Endothelial cell of umbilical vein (primary cell): ENCODE measurements at regions not wholly inside any gene's neighbourhood (a gene's known extent, or its start where the extent isn't known, plus 50 kb on each side); places are given as distances from the start of the nearest gene placed in this dataset.

Experiments
- BruUV-seq: library from RNA; stranded (reverse); fragments of 400-500 nt; replicated peaks from 2 replicates; lab custom pipeline; 2021; lab: Mats Ljungman, UMichigan
- CTCF ChIA-PET: fragments of 300-600, 350-600 bp; sonication (Branson Sonifier 250); formaldehyde crosslinking; loops from one replicate; lab custom pipeline; 2021; ENCODE audit warnings: antibody characterized with exemption, inconsistent platforms; lab: Charles Lee
- POLR2A ChIA-PET: fragments of 300-600, 350-600 bp; sonication (Branson Sonifier 250); formaldehyde crosslinking; loops from one replicate; lab custom pipeline; 2021; ENCODE audit warnings: antibody characterized with exemption, inconsistent platforms; lab: Charles Lee
- DNase-seq: peaks from one replicate; pipeline ENCODE4 v3.0.0-alpha.2; 2011; ENCODE audit warnings: low read depth, low spot score
- FAIRE-seq: peaks from 2 replicates; lab custom pipeline; 2011; peaks lifted over from hg19 to GRCh38; lab: Jason Lieb, UNC
- H2AFZ ChIP-seq: 2 replicates; pipeline ENCODE4 v1.6.0; 2012; ENCODE audit warnings: low read depth, low read length, control low read depth, inconsistent platforms
- H3K27ac ChIP-seq: 2 replicates; pipeline ENCODE4 v1.5.1; 2011; ENCODE audit warnings: low read depth, mild to moderate bottlenecking, control low read depth, low read length, moderate library complexity; ENCODE audit not compliant: insufficient read depth
- H3K27me3 ChIP-seq, 2 experiments: 2 replicates each; pipeline versions ENCODE4 v1.6.0 to v1.6.1; 2011; ENCODE audit warnings: low read length in 2 of 2, mixed read lengths in 1 of 2; ENCODE audit not compliant: control insufficient read depth in 2 of 2, insufficient read depth in 2 of 2
- H3K36me3 ChIP-seq, 2 experiments: 2 replicates in 1 of 2; 3 replicates in 1 of 2; pipeline ENCODE4 v1.5.1; 2011; ENCODE audit warnings: low read length in 2 of 2, mild to moderate bottlenecking in 1 of 2, moderate library complexity in 1 of 2; ENCODE audit not compliant: control insufficient read depth in 2 of 2, insufficient read depth in 2 of 2; ENCODE audit errors: extremely low read depth in 1 of 2
- H3K4me1 ChIP-seq: 3 replicates; pipeline ENCODE4 v1.5.1; 2011; ENCODE audit warnings: mild to moderate bottlenecking, low read length; ENCODE audit not compliant: control insufficient read depth, insufficient read depth; ENCODE audit errors: extremely low read depth
- H3K4me2 ChIP-seq: 2 replicates; pipeline ENCODE4 v1.6.1; 2011; ENCODE audit warnings: low read length, control low read depth, mixed read lengths; ENCODE audit not compliant: insufficient read depth
- H3K4me3 ChIP-seq, 3 experiments: fragments of 200-600 bp in 1 of 3; sonication (generic), shearing (Covaris generic) in 1 of 3; replicated peaks in 1 of 3; 2 replicates each; pipeline ENCODE4 v1.5.1; 2011 to 2016; ENCODE audit warnings: control low read depth in 3 of 3, low read length in 3 of 3, mild to moderate bottlenecking in 2 of 3, inconsistent platforms in 1 of 3, low read depth in 1 of 3, moderate library complexity in 1 of 3; ENCODE audit not compliant: insufficient read depth in 1 of 3
- H3K79me2 ChIP-seq: 2 replicates; pipeline ENCODE4 v1.6.0; 2012; ENCODE audit warnings: low read length, inconsistent platforms; ENCODE audit not compliant: control insufficient read depth, insufficient read depth
- H3K9ac ChIP-seq: replicated peaks from 2 replicates; pipeline ENCODE3; 2011; ENCODE audit warnings: low read length, control low read depth; ENCODE audit not compliant: insufficient read depth; ENCODE audit errors: extremely low read depth
- H3K9me1 ChIP-seq: replicated peaks from 3 replicates; pipeline ENCODE4 v1.6.0; 2011; ENCODE audit warnings: mild to moderate bottlenecking, low read length; ENCODE audit not compliant: control insufficient read depth, insufficient read depth; ENCODE audit errors: extremely low read depth
- H3K9me3 ChIP-seq: replicated peaks from 2 replicates; pipeline ENCODE4 v1.5.1; 2012; ENCODE audit warnings: low read length, inconsistent platforms; ENCODE audit not compliant: control insufficient read depth, insufficient read depth
- H4K20me1 ChIP-seq: replicated peaks from 2 replicates; pipeline ENCODE3; 2011; ENCODE audit warnings: mild to moderate bottlenecking, low read length; ENCODE audit not compliant: control insufficient read depth, insufficient read depth; ENCODE audit errors: extremely low read depth
- CTCF ChIP-seq, 2 donors: IDR thresholded peaks; 1 replicate in 1 of 2; 2 replicates in 1 of 2; pipeline ENCODE4 v1.5.1; 2011; ENCODE audit warnings: low read length in 2 of 2, mild to moderate bottlenecking in 2 of 2, moderate library complexity in 2 of 2, control low read depth in 1 of 2, inconsistent platforms in 1 of 2, low read depth in 1 of 2; ENCODE audit not compliant: insufficient read depth in 1 of 2; ENCODE audit errors: extremely low read depth in 1 of 2
- EZH2 ChIP-seq: IDR thresholded peaks from 2 replicates; pipeline ENCODE4 v1.6.1; 2012; ENCODE audit warnings: borderline replicate concordance, low read depth, mild to moderate bottlenecking, moderate library complexity, low read length, inconsistent platforms; ENCODE audit not compliant: severe bottlenecking
- GATA2 ChIP-seq: IDR thresholded peaks from 2 replicates; pipeline ENCODE4 v1.7.0; 2011; ENCODE audit warnings: low read depth, mild to moderate bottlenecking, moderate library complexity, mixed read lengths, low read length; ENCODE audit not compliant: insufficient read length, insufficient read depth
- JUN ChIP-seq: IDR thresholded peaks from 2 replicates; pipeline ENCODE4 v1.6.1; 2011; ENCODE audit warnings: borderline replicate concordance, low read depth; ENCODE audit not compliant: insufficient read length, insufficient read depth
- MAX ChIP-seq: IDR thresholded peaks from 2 replicates; pipeline ENCODE4 v1.6.1; 2011; ENCODE audit not compliant: insufficient read depth, insufficient read length
- MYC ChIP-seq: IDR thresholded peaks from one replicate; pipeline ENCODE4 v1.6.1; 2011; ENCODE audit warnings: mild to moderate bottlenecking, low read depth, low read length
- POLR2AphosphoS5 ChIP-seq: IDR thresholded peaks from 2 replicates; pipeline ENCODE4 v1.6.1; 2012; ENCODE audit warnings: low read depth, mild to moderate bottlenecking, control low read depth, low read length, moderate library complexity; ENCODE audit not compliant: insufficient read depth
- dilution Hi-C: fragments of 300-500 bp; cut with MboI; formaldehyde crosslinking; loops from one replicate; pipeline ENCODE4 v1.15.0; 2019; ENCODE audit warnings: low sequenced_read_pairs; ENCODE audit not compliant: extremely low pct_ligation_motif_present
- intact Hi-C: fragments of 100-400 bp; cut with micrococcal nuclease; formaldehyde crosslinking; loops from one replicate; pipeline ENCODE4 v1.10.0; 2022

GRCh38 chr2:126515471-126515870, 140.5 kb upstream of the GYPC start:
- no peak for TF ChIP-seq JUN
- TF ChIP-seq GATA2, result no peak
- no peak for TF ChIP-seq POLR2AphosphoS5
- no peak for TF ChIP-seq MYC
- no peak for TF ChIP-seq CTCF (IDR thresholded peaks at IDR 0.05; ENCODE audit: extremely low read depth in 1 of 2, insufficient read depth in 1 of 2, low read depth in 1 of 2, low read length in 2 of 2)
- TF ChIP-seq MAX, result no peak
- no peak for TF ChIP-seq EZH2
- BruUV-seq, result no TSS peak
- H2AFZ ChIP-seq, result no peak overlapping the region
- no peaks in the 10 kb centered on the region for H3K79me2 ChIP-seq
- POLR2A ChIA-PET, result no interaction called here
- no peak overlapping the region for H3K4me3 ChIP-seq
- no peak overlapping the region for H3K4me2 ChIP-seq
- CTCF ChIA-PET, result no interaction called here
- H3K9me1 ChIP-seq, result no peaks in the 10 kb centered on the region
- no peak for DNase-seq
- H3K9me3 ChIP-seq, result peaks cover 2% of the 10 kb centered on the region
- H3K9ac ChIP-seq, result no peak overlapping the region
- intact Hi-C loops, result no loop called here
- no peaks in the 10 kb centered on the region for H3K36me3 ChIP-seq
- no peaks in the 10 kb centered on the region for H4K20me1 ChIP-seq
- H3K4me1 ChIP-seq, result no peaks in the 10 kb centered on the region
- FAIRE-seq, result no peak
- no peaks in the 10 kb centered on the region for H3K27me3 ChIP-seq
- H3K27ac ChIP-seq, result no peak overlapping the region
- dilution Hi-C loops, result no loop called here
